ENCODE measurements at regions not wholly inside any gene's neighbourhood (a gene's known extent, or its start where the extent isn't known, plus 50 kb on each side); places are given as distances from the start of the nearest gene placed in this dataset.

- Histone ChIP-seq H3K27me3 (replicated peaks; ENCODE audit: control insufficient read depth, insufficient read depth, low read length) (no peaks in the 10 kb centered on the region), H3K36me3 (ENCODE audit: control insufficient read depth, insufficient read depth, low read length) (no peaks in the 10 kb centered on the region), H3K4me3 (replicated peaks; ENCODE audit: low read depth, low read length) (no peak overlapping the region)
- TF ChIP-seq CTCF (IDR thresholded peaks at IDR 0.05; ENCODE audit: insufficient read depth, low read length, poor library complexity, severe bottlenecking), result no peak
- no peak for DNase-seq (ENCODE audit: extremely low read depth, insufficient read length)
Measured at GRCh38 chr6:15841937-15842726, 179.3 kb upstream of the DTNBP1 start.

- no peak for TF ChIP-seq CTCF (IDR thresholded peaks at IDR 0.05; ENCODE audit: insufficient read depth, low read length, poor library complexity, severe bottlenecking)
- H3K36me3 ChIP-seq (ENCODE audit: control insufficient read depth, insufficient read depth, low read length), result no peaks in the 10 kb centered on the region
- H3K4me3 ChIP-seq (replicated peaks; ENCODE audit: low read depth, low read length), result no peak overlapping the region
- DNase-seq (ENCODE audit: extremely low read depth, insufficient read length), result no peak
- no peaks in the 10 kb centered on the region for H3K27me3 ChIP-seq (replicated peaks; ENCODE audit: control insufficient read depth, insufficient read depth, low read length)
Measured at GRCh38 chr6:15839969-15840541, 177.2 kb upstream of the DTNBP1 start.

GRCh38 chr6:15837205-15837604 is 174.4 kb upstream of the DTNBP1 start:
- Histone ChIP-seq H3K4me3 (replicated peaks; ENCODE audit: low read depth, low read length) (no peak overlapping the region), H3K36me3 (ENCODE audit: control insufficient read depth, insufficient read depth, low read length) (no peaks in the 10 kb centered on the region), H3K27me3 (replicated peaks; ENCODE audit: control insufficient read depth, insufficient read depth, low read length) (no peaks in the 10 kb centered on the region)
- TF ChIP-seq CTCF (IDR thresholded peaks at IDR 0.05; ENCODE audit: insufficient read depth, low read length, poor library complexity, severe bottlenecking), result no peak
- no peak for DNase-seq (ENCODE audit: extremely low read depth, insufficient read length)

GRCh38 chr6:15832841-15833240 is 170.0 kb upstream of the DTNBP1 start:
- no peak for DNase-seq (ENCODE audit: extremely low read depth, insufficient read length)
- H3K27me3 ChIP-seq (replicated peaks; ENCODE audit: control insufficient read depth, insufficient read depth, low read length), result no peaks in the 10 kb centered on the region
- H3K36me3 ChIP-seq (ENCODE audit: control insufficient read depth, insufficient read depth, low read length), result no peaks in the 10 kb centered on the region
- TF ChIP-seq CTCF (IDR thresholded peaks at IDR 0.05; ENCODE audit: insufficient read depth, low read length, poor library complexity, severe bottlenecking), result no peak
- no peak overlapping the region for H3K4me3 ChIP-seq (replicated peaks; ENCODE audit: low read depth, low read length)

GRCh38 chr6:15829156-15829555 is 166.3 kb upstream of the DTNBP1 start:
- no peaks in the 10 kb centered on the region for H3K36me3 ChIP-seq (ENCODE audit: control insufficient read depth, insufficient read depth, low read length)
- TF ChIP-seq CTCF (IDR thresholded peaks at IDR 0.05; ENCODE audit: insufficient read depth, low read length, poor library complexity, severe bottlenecking), result no peak
- H3K4me3 ChIP-seq (replicated peaks; ENCODE audit: low read depth, low read length), result no peak overlapping the region
- DNase-seq (ENCODE audit: extremely low read depth, insufficient read length), result no peak
- H3K27me3 ChIP-seq (replicated peaks; ENCODE audit: control insufficient read depth, insufficient read depth, low read length), result no peaks in the 10 kb centered on the region
